ENCODE measurements at regions not wholly inside any gene's neighbourhood (a gene's known extent, or its start where the extent isn't known, plus 50 kb on each side); places are given as distances from the start of the nearest gene placed in this dataset.

GRCh38 chr3:169028716-169029115 lies 634.8 kb downstream of the MECOM start:
- peaks cover 0 to 11% of the 10 kb centered on the region in 2 experiments; a peak in 2 of 4 replicates for H3K4me1 ChIP-seq (ENCODE audit: control insufficient read depth in 1 of 2, insufficient read depth in 2 of 2, low read length in 2 of 2)
- ChIA-PET POLR2A (no interaction called here), CTCF (no interaction called here), RAD21 (ENCODE audit: low non-redundant PET in 1 of 2, low total read pairs in 2 of 2, uncharacterized antibody in 2 of 2, unreplicated experiment in 2 of 2) (no interaction called here)
- H3K9me3 ChIP-seq (ENCODE audit: control insufficient read depth in 1 of 2, insufficient read depth in 1 of 2, low read depth in 1 of 2, low read length in 2 of 2): no peaks in the 10 kb centered on the region
- no peak overlapping the region for H3K27ac ChIP-seq (ENCODE audit: low read depth, low read length)
- ATAC-seq (no peak), DNase-seq (ENCODE audit: low read depth, low spot score) (no peak)
- H3K9me2 ChIP-seq (ENCODE audit: insufficient read depth): no peaks in the 10 kb centered on the region
- no peak overlapping the region for H3K9ac ChIP-seq (ENCODE audit: low read length)
- no peaks in the 10 kb centered on the region for H3K27me3 ChIP-seq (ENCODE audit: insufficient read depth, low read length)
- no peaks in the 10 kb centered on the region for H3K36me3 ChIP-seq (ENCODE audit: control insufficient read depth in 1 of 2, insufficient read depth in 2 of 2, low read length in 2 of 2)
- no peaks in the 10 kb centered on the region for H4K20me1 ChIP-seq (ENCODE audit: insufficient read depth)
- BruUV-seq (replicated peaks): no TSS peak
- H2AFZ ChIP-seq (ENCODE audit: low read depth, low read length, poor library complexity, severe bottlenecking): no peak overlapping the region
- no peak overlapping the region for H3K4me3 ChIP-seq (replicated peaks in 1 of 2; ENCODE audit: low read depth in 1 of 2, low read length in 2 of 2)
- TF ChIP-seq ELF1 (IDR thresholded peaks at IDR 0.05; ENCODE audit: borderline replicate concordance, low read depth): no peak
- TF ChIP-seq SP1 (IDR thresholded peaks at IDR 0.05; ENCODE audit: low read depth): no peak
- no peak for TF ChIP-seq CEBPB (IDR thresholded peaks at IDR 0.05; ENCODE audit: low read depth)
- TF ChIP-seq ZNF274 (IDR thresholded peaks at IDR 0.05; ENCODE audit: low read depth, low read length): no peak
- TF ChIP-seq ATF3 (IDR thresholded peaks at IDR 0.05): no peak
- TF ChIP-seq JUND (IDR thresholded peaks at IDR 0.05): no peak
- no peak for TF ChIP-seq FOSL1 (IDR thresholded peaks at IDR 0.05; ENCODE audit: low read depth)
- TF ChIP-seq CTCF (IDR thresholded peaks at IDR 0.05 in 2 of 3, conservative IDR thresholded peaks at IDR 0.05 in 1 of 3; ENCODE audit: borderline replicate concordance in 1 of 3, insufficient read depth in 1 of 3, low read depth in 2 of 3, low read length in 2 of 3): no peak
- TF ChIP-seq, protein P1, sequence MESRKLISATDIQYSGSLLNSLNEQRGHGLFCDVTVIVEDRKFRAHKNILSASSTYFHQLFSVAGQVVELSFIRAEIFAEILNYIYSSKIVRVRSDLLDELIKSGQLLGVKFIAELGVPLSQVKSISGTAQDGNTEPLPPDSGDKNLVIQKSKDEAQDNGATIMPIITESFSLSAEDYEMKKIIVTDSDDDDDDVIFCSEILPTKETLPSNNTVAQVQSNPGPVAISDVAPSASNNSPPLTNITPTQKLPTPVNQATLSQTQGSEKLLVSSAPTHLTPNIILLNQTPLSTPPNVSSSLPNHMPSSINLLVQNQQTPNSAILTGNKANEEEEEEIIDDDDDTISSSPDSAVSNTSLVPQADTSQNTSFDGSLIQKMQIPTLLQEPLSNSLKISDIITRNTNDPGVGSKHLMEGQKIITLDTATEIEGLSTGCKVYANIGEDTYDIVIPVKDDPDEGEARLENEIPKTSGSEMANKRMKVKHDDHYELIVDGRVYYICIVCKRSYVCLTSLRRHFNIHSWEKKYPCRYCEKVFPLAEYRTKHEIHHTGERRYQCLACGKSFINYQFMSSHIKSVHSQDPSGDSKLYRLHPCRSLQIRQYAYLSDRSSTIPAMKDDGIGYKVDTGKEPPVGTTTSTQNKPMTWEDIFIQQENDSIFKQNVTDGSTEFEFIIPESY (IDR thresholded peaks at IDR 0.05; ENCODE audit: extremely low read depth, insufficient replicate concordance, low read length): no peak
- TF ChIP-seq TCF7L2 (IDR thresholded peaks at IDR 0.05; ENCODE audit: borderline replicate concordance, extremely low read depth, insufficient read depth, insufficient read length): no peak
- TF ChIP-seq EGR1 (IDR thresholded peaks at IDR 0.05; ENCODE audit: low read depth): no peak
- no peak for TF ChIP-seq YY1 (IDR thresholded peaks at IDR 0.05; ENCODE audit: extremely low read depth, insufficient replicate concordance, low read depth, low read length)
- no peak for TF ChIP-seq SIN3A (IDR thresholded peaks at IDR 0.05; ENCODE audit: low read depth)
- TF ChIP-seq POLR2AphosphoS5 (IDR thresholded peaks at IDR 0.05; ENCODE audit: low read depth, low read length): no peak
- no peak overlapping the region for H3K4me2 ChIP-seq (ENCODE audit: low read length)
- intact Hi-C loops (cut with micrococcal nuclease): no loop called here
- no peaks in the 10 kb centered on the region for H3K79me2 ChIP-seq (ENCODE audit: insufficient read depth, low read length)
